ENCODE measurements at regions not wholly inside any gene's neighbourhood (a gene's known extent, or its start where the extent isn't known, plus 50 kb on each side); places are given as distances from the start of the nearest gene placed in this dataset.

DNA sequence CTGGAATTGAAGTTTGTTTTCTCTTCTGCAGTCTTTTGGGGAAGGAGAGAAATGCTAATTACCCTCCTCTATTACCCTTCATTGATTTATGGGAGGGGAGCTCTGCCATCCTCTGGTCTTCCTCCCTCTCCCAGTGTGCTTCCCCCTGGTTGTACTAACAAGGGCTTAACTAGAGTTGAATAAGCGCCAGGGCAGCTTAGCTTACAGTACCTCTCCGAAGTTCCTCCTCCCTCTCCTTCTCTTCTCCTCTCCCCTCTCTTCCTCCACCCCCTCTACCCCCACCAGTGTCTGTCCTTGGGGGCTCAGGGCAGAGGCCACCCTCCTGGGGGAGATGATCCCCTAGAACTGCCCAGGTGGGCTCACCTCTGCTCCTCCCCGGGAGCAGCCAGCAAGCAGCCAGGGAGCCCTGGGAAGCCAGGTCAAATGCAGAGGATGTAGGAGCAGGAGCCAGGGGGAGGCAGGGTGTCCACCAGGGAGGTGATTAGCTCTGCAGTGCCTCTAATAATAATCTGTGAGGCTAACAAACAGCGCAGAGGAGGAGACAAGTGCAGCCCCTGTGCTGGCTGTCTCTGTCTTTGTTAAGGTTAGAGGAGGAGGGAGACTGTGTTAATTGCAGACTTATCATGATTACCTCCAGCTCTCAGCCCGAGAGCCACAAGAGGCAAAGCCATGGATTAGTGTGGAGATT, 191.6 kb upstream of the CADM1 start:
- no peak for DNase-seq (ENCODE audit: low read depth)
- TF ChIP-seq, protein P1, sequence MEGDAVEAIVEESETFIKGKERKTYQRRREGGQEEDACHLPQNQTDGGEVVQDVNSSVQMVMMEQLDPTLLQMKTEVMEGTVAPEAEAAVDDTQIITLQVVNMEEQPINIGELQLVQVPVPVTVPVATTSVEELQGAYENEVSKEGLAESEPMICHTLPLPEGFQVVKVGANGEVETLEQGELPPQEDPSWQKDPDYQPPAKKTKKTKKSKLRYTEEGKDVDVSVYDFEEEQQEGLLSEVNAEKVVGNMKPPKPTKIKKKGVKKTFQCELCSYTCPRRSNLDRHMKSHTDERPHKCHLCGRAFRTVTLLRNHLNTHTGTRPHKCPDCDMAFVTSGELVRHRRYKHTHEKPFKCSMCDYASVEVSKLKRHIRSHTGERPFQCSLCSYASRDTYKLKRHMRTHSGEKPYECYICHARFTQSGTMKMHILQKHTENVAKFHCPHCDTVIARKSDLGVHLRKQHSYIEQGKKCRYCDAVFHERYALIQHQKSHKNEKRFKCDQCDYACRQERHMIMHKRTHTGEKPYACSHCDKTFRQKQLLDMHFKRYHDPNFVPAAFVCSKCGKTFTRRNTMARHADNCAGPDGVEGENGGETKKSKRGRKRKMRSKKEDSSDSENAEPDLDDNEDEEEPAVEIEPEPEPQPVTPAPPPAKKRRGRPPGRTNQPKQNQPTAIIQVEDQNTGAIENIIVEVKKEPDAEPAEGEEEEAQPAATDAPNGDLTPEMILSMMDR (IDR thresholded peaks at IDR 0.05; ENCODE audit: insufficient read depth, low read depth, low read length), result no peak
- H3K4me3 ChIP-seq (ENCODE audit: low read depth, low read length), result no peak overlapping the region

DNA sequence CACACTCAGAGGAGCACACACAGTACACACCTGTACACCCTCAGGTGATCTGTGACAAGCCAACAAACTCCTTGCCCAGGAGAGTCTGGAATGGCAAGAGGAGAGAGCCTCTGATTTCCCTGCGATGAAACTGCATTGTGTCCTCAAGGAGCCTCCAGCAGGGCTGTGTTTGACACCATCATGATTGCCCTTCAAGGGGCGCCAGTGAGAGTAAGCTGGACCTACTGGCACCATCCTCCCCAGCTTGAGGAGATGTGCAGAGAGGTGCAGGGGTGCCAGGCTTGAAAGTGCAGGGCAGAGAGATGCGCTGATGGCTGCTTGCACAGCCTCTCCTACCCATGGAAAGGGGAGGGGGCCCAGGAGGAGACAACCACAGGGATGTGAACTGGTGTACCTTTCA, 188.8 kb upstream of the CADM1 start:
- no peak for DNase-seq (ENCODE audit: low read depth)
- TF ChIP-seq, protein P1 (IDR thresholded peaks at IDR 0.05; ENCODE audit: insufficient read depth, low read depth, low read length), result no peak
- no peak overlapping the region for H3K4me3 ChIP-seq (ENCODE audit: low read depth, low read length)

DNA sequence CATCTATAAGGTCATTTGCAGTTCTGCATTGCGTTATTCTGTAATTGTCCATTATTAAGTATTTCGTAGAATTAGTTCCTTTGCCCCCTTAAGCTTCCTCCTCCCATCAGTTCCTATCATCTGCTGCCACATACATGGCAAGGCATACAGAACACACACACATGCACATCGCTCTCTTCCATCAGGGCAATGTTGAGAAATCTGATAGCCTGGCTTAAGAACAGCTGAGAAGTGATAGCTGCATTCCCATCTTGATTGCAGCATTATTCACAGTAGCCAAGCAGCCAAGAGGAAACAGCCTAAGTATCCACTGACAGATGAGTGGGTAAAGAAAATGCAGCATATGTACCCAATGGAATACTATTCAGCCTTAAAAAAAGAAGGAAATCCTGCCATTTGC, 186.8 kb upstream of the CADM1 start:
- H3K4me3 ChIP-seq (ENCODE audit: low read depth, low read length), result no peak overlapping the region
- no peak for DNase-seq (ENCODE audit: low read depth)
- TF ChIP-seq, protein P1 (IDR thresholded peaks at IDR 0.05; ENCODE audit: insufficient read depth, low read depth, low read length), result no peak

DNA sequence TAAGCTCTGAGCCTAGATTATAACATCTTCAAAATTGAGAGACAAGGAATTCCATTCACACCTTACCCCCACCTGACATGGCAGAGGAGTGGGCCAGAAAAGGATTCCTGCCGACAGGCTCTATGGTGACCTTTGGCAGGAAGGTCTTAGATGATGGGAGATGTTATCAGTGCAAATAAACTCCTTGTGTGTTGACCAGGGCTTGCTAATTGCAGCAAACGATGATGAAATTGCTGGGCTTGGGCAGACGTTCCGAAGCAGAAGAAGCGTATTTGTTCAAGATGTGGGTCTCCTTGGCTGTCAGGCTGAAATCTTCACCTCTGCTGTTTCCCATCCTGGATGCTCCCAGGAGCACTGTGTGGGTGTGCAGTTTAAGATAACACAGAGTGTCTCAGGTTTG, 183.7 kb upstream of the CADM1 start:
- TF ChIP-seq, protein P1 (IDR thresholded peaks at IDR 0.05; ENCODE audit: insufficient read depth, low read depth, low read length), result no peak
- DNase-seq (ENCODE audit: low read depth), result no peak
- H3K4me3 ChIP-seq (ENCODE audit: low read depth, low read length), result no peak overlapping the region

DNA sequence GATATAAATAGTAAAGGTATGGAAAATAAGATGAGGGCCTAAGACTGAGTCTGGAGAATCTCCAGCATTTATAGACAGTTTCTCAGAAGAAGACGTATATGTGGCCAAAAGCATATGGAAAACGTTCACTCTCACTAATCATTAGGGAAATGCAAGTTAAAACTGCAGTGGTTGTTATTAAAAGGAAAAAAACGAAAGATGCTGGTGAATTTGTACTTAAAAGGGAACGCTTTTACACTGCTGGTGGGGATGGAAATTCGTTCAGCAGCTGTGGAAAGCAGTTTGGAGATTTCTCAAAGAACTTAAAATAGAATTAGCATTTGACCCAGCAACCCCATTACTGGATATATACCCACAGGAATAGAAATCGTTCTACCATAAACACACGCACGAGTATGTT, 180.5 kb upstream of the CADM1 start:
- TF ChIP-seq, protein P1 (IDR thresholded peaks at IDR 0.05; ENCODE audit: insufficient read depth, low read depth, low read length), result no peak
- no peak for DNase-seq (ENCODE audit: low read depth)

DNA sequence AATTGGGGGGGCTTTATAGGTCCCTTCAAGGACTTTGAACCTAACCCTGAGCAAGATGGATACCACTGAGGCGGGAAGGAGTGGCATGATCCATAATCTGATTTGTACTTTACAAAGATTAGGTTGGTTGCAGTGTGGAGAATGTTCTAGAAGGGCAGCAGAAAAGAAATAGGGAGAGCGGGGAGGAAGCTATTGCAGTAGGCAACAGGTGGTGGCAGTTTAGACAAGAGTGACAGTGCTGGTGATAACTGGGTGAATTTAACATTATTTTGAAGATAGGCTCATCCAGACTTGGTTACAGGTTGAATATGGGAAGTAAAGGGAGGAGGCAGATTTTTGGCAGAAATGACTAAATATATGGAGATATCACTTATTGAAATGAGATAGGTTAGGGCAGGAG, 179.9 kb upstream of the CADM1 start:
- no peak overlapping the region for H3K4me3 ChIP-seq (ENCODE audit: low read depth, low read length)
- DNase-seq (ENCODE audit: low read depth), result no peak
- TF ChIP-seq, protein P1 (IDR thresholded peaks at IDR 0.05; ENCODE audit: insufficient read depth, low read depth, low read length), result no peak

More for the DNA sequence above, 180.5 kb upstream of the CADM1 start:
- no peak overlapping the region for H3K4me3 ChIP-seq (ENCODE audit: low read depth, low read length)

DNA sequence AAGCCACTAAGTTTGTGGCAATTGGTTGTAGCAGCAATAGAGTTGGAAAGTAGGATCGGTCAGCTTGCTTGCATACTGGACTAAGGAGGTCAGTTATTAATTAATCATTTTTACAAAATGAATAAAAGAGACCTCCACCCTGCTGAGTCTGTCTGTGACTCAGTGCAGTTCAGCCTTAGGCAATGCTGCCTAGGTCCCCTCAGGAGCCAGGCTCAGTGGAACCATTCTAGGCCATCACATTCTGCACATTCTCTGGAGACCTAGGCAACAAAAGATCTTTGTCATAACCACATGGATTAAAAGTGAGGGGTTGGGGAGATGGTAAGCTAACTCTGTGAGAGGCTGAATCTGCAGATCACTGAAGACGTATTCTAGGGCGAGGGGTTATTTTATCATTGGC, 178.7 kb upstream of the CADM1 start:
- H3K4me3 ChIP-seq (ENCODE audit: low read depth, low read length), result no peak overlapping the region
- DNase-seq (ENCODE audit: low read depth), result no peak
- TF ChIP-seq, protein P1 (IDR thresholded peaks at IDR 0.05; ENCODE audit: insufficient read depth, low read depth, low read length), result no peak
